Stimulated activated naive CD8-positive, alpha-beta T cell treated with anti-CD3 and anti-CD28 coated beads, Interleukin-15, amount 100 ng/mL, for 72 hours (primary cell): ENCODE measurements at regions not wholly inside any gene's neighbourhood (a gene's known extent, or its start where the extent isn't known, plus 50 kb on each side); places are given as distances from the start of the nearest gene placed in this dataset.

Experiments used
- ATAC-seq: fragments of 150-1000 bp; cut with Tn5 transposase; 2 replicates; pipeline ENCODE4 v1.10.0; 2021; ENCODE audit warnings: mild to moderate bottlenecking, moderate library complexity
- DNase-seq, 2 donors: peaks; one replicate each; pipeline ENCODE4 v3.0.0; 2021 to 2022
- H3K27ac Mint-ChIP-seq, 2 donors: one replicate each; pipeline ENCODE4 v1.8.0; 2022; ENCODE audit warnings: mild to moderate bottlenecking in 2 of 2, mixed read lengths in 2 of 2, moderate library complexity in 2 of 2
- H3K27me3 Mint-ChIP-seq: one replicate; pipeline ENCODE4 v1.8.0; 2022; ENCODE audit warnings: mixed read lengths
- H3K4me1 Mint-ChIP-seq: one replicate; pipeline ENCODE4 v1.8.0; 2022; ENCODE audit warnings: mild to moderate bottlenecking, mixed read lengths
- H3K4me3 Mint-ChIP-seq, 2 donors: one replicate each; pipeline ENCODE4 v1.8.0; 2022; ENCODE audit warnings: mild to moderate bottlenecking in 2 of 2, mixed read lengths in 2 of 2, moderate library complexity in 1 of 2
- H3K9me3 Mint-ChIP-seq, 2 donors: one replicate each; pipeline ENCODE4 v1.8.0; 2022; ENCODE audit warnings: mixed read lengths in 2 of 2

DNA sequence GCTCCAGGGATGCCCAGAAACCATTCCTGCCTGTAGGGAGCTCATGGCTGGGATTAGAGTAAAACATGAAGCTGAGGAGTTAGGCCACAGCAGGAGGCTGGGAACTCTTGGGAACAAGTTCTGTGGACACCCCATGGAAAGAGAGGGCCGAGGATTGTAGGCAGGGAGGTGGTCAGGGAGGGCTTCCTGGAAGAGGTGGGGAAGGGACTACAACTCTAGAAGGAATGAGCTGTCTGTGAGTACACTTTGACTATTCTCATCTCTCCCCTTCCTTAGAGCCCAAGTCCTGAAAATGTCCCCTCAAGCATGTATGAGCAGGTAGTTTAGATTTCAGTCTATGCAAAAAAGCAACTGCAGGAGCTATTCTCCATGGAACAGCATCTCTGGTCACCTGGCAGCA lies 139.9 kb upstream of the GLI2 start:
- no peak for ATAC-seq
- peaks cover 11% of the 10 kb centered on the region for H3K27me3 Mint-ChIP-seq
- H3K4me1 Mint-ChIP-seq: no peaks in the 10 kb centered on the region
- H3K4me3 Mint-ChIP-seq: no peak overlapping the region
- H3K9me3 Mint-ChIP-seq: no peaks in the 10 kb centered on the region
- no peak overlapping the region for H3K27ac Mint-ChIP-seq
- no peak for DNase-seq

- no peaks in the 10 kb centered on the region for H3K4me1 Mint-ChIP-seq
- no peak overlapping the region for H3K4me3 Mint-ChIP-seq
- H3K27ac Mint-ChIP-seq: no peak overlapping the region
- ATAC-seq (no peak), DNase-seq (no peak)
- H3K9me3 Mint-ChIP-seq: no peaks in the 10 kb centered on the region
- peaks cover 10% of the 10 kb centered on the region for H3K27me3 Mint-ChIP-seq
These were observed 139.4 kb upstream of the GLI2 start for GRCh38 chr2:120596191-120596811.

GRCh38 chr2:120596990-120597594 lies 138.6 kb upstream of the GLI2 start:
- Mint-ChIP-seq H3K4me1 (no peaks in the 10 kb centered on the region), H3K27me3 (peaks cover 2% of the 10 kb centered on the region), H3K9me3 (no peaks in the 10 kb centered on the region), H3K4me3 (no peak overlapping the region), H3K27ac (no peak overlapping the region)
- no peak for ATAC-seq
- DNase-seq: no peak

GRCh38 chr2:120597595-120598193 lies 138.0 kb upstream of the GLI2 start:
- no peak for ATAC-seq
- H3K27ac Mint-ChIP-seq: no peak overlapping the region
- H3K27me3 Mint-ChIP-seq: no peaks in the 10 kb centered on the region
- H3K9me3 Mint-ChIP-seq: no peaks in the 10 kb centered on the region
- H3K4me1 Mint-ChIP-seq: no peaks in the 10 kb centered on the region
- no peak for DNase-seq
- H3K4me3 Mint-ChIP-seq: no peak overlapping the region

DNA sequence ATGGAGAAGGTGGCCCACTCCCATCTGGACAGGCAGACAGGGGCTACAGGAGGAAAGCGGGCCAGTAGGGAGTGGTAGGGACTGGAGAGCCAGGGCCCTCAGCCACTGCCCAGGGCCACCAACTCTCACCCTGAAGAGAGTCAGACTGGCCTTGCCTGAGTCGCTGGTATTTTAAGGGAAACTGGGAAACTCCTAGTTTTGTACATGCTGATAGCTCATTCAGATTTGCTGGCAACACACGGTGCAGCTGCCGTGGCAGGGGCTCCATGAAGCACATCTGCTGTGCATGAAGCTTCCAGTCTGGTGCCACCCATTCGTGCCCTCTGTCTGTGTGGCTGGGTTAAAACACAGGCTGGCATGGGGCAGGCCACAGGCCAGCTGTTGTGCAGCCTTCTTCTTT lies 137.3 kb upstream of the GLI2 start:
- H3K9me3 Mint-ChIP-seq: no peaks in the 10 kb centered on the region
- no peaks in the 10 kb centered on the region for H3K4me1 Mint-ChIP-seq
- no peak overlapping the region for H3K27ac Mint-ChIP-seq
- H3K4me3 Mint-ChIP-seq: no peak overlapping the region
- DNase-seq: no peak
- no peaks in the 10 kb centered on the region for H3K27me3 Mint-ChIP-seq
- no peak for ATAC-seq

GRCh38 chr2:120599072-120599471 lies 136.6 kb upstream of the GLI2 start:
- DNase-seq: no peak
- no peaks in the 10 kb centered on the region for H3K4me1 Mint-ChIP-seq
- no peak overlapping the region for H3K27ac Mint-ChIP-seq

GRCh38 chr2:120599656-120600055 lies 136.0 kb upstream of the GLI2 start:
- Mint-ChIP-seq H3K4me1 (no peaks in the 10 kb centered on the region), H3K9me3 (no peaks in the 10 kb centered on the region), H3K4me3 (no peak overlapping the region), H3K27me3 (peaks cover 6% of the 10 kb centered on the region), H3K27ac (no peak overlapping the region)
- ATAC-seq: no peak
- DNase-seq: no peak

More at GRCh38 chr2:120599072-120599471, 136.6 kb upstream of the GLI2 start:
- H3K27me3 Mint-ChIP-seq: peaks cover under 1% of the 10 kb centered on the region
- no peak overlapping the region for H3K4me3 Mint-ChIP-seq
- H3K9me3 Mint-ChIP-seq: no peaks in the 10 kb centered on the region
- ATAC-seq: no peak

GRCh38 chr2:120600335-120600734 lies 135.3 kb upstream of the GLI2 start:
- no peak for ATAC-seq
- H3K27ac Mint-ChIP-seq: no peak overlapping the region
- no peaks in the 10 kb centered on the region for H3K9me3 Mint-ChIP-seq
- H3K27me3 Mint-ChIP-seq: peaks cover 10% of the 10 kb centered on the region
- H3K4me1 Mint-ChIP-seq: no peaks in the 10 kb centered on the region
- no peak for DNase-seq
- no peak overlapping the region for H3K4me3 Mint-ChIP-seq

DNA sequence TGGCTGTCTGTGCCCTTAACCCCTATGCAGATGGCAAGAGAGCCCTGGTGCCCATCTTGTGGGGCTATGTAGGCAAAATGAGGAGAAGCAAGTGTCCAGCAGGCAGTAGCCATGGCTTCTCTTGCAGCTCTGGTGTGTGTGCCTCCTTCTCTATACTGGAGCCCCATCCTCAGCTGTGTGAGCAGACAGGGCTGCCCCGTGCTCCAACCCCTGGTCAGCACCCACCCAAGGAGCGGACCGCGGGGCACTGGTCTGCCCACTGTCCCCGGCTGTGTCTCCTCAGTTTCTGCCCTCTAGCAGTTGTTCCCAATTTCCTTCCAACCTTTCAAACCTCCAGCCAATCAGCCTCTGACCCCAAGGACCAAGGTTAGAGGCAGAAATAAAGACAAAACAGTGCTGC lies 134.9 kb upstream of the GLI2 start:
- Mint-ChIP-seq H3K27me3 (peaks cover 14% of the 10 kb centered on the region), H3K27ac (no peak overlapping the region), H3K4me3 (no peak overlapping the region), H3K9me3 (no peaks in the 10 kb centered on the region), H3K4me1 (no peaks in the 10 kb centered on the region)
- ATAC-seq (peak; percentile 33), DNase-seq (no peak)

GRCh38 chr2:120601566-120601965 lies 134.1 kb upstream of the GLI2 start:
- DNase-seq: no peak
- no peaks in the 10 kb centered on the region for H3K9me3 Mint-ChIP-seq

DNA sequence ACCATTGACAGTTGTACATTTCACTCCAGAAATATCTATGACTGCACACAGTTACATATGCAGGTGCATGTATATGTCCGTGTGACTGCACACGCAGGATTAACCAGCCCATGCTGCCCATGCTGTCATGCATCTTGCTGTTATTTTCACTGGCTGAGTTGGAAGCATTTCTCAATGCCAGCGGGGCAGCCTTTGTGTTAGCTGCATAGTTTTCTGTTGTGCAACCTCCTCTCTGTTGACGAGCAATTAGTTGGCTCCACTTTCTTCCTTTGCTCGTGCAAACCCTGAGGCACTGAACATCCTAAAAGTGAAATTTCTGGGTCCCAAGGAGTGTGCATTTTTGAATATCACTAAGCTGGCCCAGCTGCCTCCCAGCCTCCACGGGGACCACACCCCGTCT lies 133.4 kb upstream of the GLI2 start:
- no peak overlapping the region for H3K27ac Mint-ChIP-seq
- ATAC-seq (no peak), DNase-seq (no peak)
- H3K4me3 Mint-ChIP-seq: no peak overlapping the region
- H3K4me1 Mint-ChIP-seq: no peaks in the 10 kb centered on the region
- H3K27me3 Mint-ChIP-seq: peaks cover 19% of the 10 kb centered on the region
- no peaks in the 10 kb centered on the region for H3K9me3 Mint-ChIP-seq

More at GRCh38 chr2:120601566-120601965, 134.1 kb upstream of the GLI2 start:
- Mint-ChIP-seq H3K27ac (no peak overlapping the region), H3K4me3 (no peak overlapping the region), H3K27me3 (peaks cover 19% of the 10 kb centered on the region), H3K4me1 (no peaks in the 10 kb centered on the region)
- no peak for ATAC-seq

DNA sequence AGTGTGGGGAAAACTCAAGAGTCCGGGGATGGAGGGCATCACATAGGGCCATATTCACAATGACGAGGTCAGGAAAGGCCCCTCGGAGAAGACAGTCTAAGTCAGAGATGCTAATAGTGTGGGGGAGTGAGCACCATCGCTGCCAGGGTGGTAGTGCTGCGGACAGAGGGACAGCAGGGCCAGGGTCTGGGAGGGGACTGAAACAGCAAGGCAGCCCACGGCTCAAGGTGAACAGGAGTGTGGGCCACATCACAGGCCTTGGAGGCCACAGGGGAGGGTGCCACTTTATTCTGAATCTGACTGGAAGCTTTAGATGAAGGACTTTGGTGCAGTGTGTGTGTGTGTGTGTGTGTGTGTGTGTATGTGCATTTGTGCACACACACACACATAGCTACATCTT lies 130.9 kb upstream of the GLI2 start:
- H3K9me3 Mint-ChIP-seq: no peaks in the 10 kb centered on the region

GRCh38 chr2:120605231-120605935 lies 130.3 kb upstream of the GLI2 start:
- no peak overlapping the region for H3K4me3 Mint-ChIP-seq
- DNase-seq: no peak
- H3K9me3 Mint-ChIP-seq: no peaks in the 10 kb centered on the region
- H3K4me1 Mint-ChIP-seq: no peaks in the 10 kb centered on the region
- peaks cover 19% of the 10 kb centered on the region for H3K27me3 Mint-ChIP-seq
- no peak for ATAC-seq
- no peak overlapping the region for H3K27ac Mint-ChIP-seq

More for the DNA sequence above, 130.9 kb upstream of the GLI2 start:
- H3K4me1 Mint-ChIP-seq: no peaks in the 10 kb centered on the region
- peaks cover 19% of the 10 kb centered on the region for H3K27me3 Mint-ChIP-seq
- H3K4me3 Mint-ChIP-seq: no peak overlapping the region
- H3K27ac Mint-ChIP-seq: no peak overlapping the region
- DNase-seq (no peak), ATAC-seq (no peak)

- H3K4me1 Mint-ChIP-seq: no peaks in the 10 kb centered on the region
- H3K9me3 Mint-ChIP-seq: no peaks in the 10 kb centered on the region
- no peak for ATAC-seq
- H3K4me3 Mint-ChIP-seq: no peak overlapping the region
- DNase-seq: no peak
- H3K27me3 Mint-ChIP-seq: peaks cover 19% of the 10 kb centered on the region
- H3K27ac Mint-ChIP-seq: no peak overlapping the region
These were observed 129.4 kb upstream of the GLI2 start for GRCh38 chr2:120606280-120606679.

DNA sequence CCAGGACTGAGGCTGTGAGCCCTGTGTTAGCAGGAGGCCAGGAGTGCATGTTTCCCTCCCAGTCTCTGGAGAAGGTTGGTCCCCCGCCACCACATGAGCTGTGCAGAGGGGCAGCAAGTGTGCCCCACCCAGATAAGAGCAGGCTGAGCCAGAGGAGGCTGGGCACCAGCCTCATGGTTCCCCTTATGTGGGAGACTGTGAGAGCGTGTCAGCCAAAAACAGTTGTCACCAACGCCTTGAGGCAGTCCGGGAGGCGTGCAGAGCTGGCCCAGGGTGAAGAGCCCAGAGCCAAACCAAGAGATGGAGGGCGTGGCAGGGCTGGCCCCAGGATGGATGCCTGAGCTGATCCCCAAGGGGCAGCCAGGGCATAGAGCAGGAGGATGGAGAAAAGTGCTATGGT lies 128.7 kb upstream of the GLI2 start:
- no peaks in the 10 kb centered on the region for H3K9me3 Mint-ChIP-seq
- DNase-seq (no peak), ATAC-seq (peak; percentile 16)
- no peaks in the 10 kb centered on the region for H3K4me1 Mint-ChIP-seq
- H3K27me3 Mint-ChIP-seq: peaks cover 21% of the 10 kb centered on the region
- H3K4me3 Mint-ChIP-seq: no peak overlapping the region
- peak overlapping the region in 1 of 2 donors; percentile 4 for H3K27ac Mint-ChIP-seq

GRCh38 chr2:120607506-120607905 lies 128.2 kb upstream of the GLI2 start:
- ATAC-seq (no peak), DNase-seq (no peak)
- Mint-ChIP-seq H3K27me3 (peaks cover 27% of the 10 kb centered on the region), H3K4me1 (no peaks in the 10 kb centered on the region), H3K27ac (no peak overlapping the region), H3K4me3 (no peak overlapping the region), H3K9me3 (no peaks in the 10 kb centered on the region)
